ENCODE measurements at regions not wholly inside any gene's neighbourhood (a gene's known extent, or its start where the extent isn't known, plus 50 kb on each side); places are given as distances from the start of the nearest gene placed in this dataset.

DNA sequence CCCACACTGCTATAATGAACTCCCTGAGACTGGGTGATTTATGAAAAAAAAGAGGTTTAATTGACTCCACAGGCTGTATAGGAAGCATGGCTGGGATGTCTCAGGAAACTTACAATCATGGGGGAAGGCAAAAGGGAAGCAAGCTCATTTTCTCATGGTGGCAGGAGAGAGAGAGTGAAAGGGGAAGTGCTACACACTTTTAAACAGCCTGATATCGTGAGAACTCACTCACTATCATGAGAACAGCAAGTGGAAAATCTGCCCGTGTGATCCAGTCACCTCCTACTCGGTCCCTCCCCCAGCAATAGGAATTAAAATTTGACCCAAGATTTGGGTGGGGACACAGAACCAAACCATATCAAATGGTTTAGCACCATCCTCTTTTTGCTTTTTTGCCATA, 116.6 kb upstream of the CEP162 start:
- no peak for ATAC-seq
- Histone ChIP-seq H3K4me3 (no peak overlapping the region), H3K27ac (no peak overlapping the region), H3K9me3 (no peaks in the 10 kb centered on the region), H3K4me1 (no peaks in the 10 kb centered on the region), H3K27me3 (no peaks in the 10 kb centered on the region), H3K36me3 (replicated peaks in 1 of 2; ENCODE audit: insufficient read depth in 1 of 2, low read depth in 2 of 2) (no peaks in the 10 kb centered on the region)
- WGBS, 2 donors: 56 to 57% methylated on average over 3 of the region's 3 CpGs
- no peak for DNase-seq
- intact Hi-C loops (cut with DNase I): no loop called here
- TF ChIP-seq, protein P1, sequence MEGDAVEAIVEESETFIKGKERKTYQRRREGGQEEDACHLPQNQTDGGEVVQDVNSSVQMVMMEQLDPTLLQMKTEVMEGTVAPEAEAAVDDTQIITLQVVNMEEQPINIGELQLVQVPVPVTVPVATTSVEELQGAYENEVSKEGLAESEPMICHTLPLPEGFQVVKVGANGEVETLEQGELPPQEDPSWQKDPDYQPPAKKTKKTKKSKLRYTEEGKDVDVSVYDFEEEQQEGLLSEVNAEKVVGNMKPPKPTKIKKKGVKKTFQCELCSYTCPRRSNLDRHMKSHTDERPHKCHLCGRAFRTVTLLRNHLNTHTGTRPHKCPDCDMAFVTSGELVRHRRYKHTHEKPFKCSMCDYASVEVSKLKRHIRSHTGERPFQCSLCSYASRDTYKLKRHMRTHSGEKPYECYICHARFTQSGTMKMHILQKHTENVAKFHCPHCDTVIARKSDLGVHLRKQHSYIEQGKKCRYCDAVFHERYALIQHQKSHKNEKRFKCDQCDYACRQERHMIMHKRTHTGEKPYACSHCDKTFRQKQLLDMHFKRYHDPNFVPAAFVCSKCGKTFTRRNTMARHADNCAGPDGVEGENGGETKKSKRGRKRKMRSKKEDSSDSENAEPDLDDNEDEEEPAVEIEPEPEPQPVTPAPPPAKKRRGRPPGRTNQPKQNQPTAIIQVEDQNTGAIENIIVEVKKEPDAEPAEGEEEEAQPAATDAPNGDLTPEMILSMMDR (IDR thresholded peaks at IDR 0.05): no peak
- no peak for TF ChIP-seq POLR2A (IDR thresholded peaks at IDR 0.05)

DNA sequence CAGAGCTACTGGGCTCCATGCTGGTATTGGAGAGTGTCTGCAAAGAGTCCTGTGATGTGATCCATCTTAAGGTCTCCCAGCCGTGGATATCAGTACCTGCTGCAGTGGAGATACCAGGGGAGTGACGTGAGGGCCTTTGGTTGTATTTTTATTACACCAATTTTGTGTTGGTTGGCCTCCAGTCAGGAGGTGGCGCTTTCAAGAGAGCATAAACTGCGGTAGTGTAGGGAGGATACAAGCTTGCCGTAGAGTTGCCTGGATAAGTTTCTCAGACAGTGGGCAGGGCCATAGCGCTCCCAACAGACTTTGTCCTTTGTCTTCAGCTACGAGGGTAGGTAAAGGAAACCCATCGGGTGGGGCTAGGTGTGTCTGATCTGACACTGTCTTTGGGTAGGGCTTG, 113.0 kb upstream of the CEP162 start:
- no peaks in the 10 kb centered on the region for H3K4me1 ChIP-seq
- ATAC-seq (no peak), DNase-seq (no peak)
- TF ChIP-seq, protein P1 (IDR thresholded peaks at IDR 0.05): no peak
- TF ChIP-seq POLR2A (IDR thresholded peaks at IDR 0.05): no peak
- no peaks in the 10 kb centered on the region for H3K27me3 ChIP-seq
- H3K4me3 ChIP-seq: no peak overlapping the region
- no peak overlapping the region for H3K27ac ChIP-seq
- intact Hi-C loops (cut with DNase I): no loop called here
- H3K36me3 ChIP-seq (replicated peaks in 1 of 2; ENCODE audit: insufficient read depth in 1 of 2, low read depth in 2 of 2): no peaks in the 10 kb centered on the region
- no peaks in the 10 kb centered on the region for H3K9me3 ChIP-seq
- 66 to 74% methylated on average over 8 of the region's 8 CpGs for WGBS, 2 donors

DNA sequence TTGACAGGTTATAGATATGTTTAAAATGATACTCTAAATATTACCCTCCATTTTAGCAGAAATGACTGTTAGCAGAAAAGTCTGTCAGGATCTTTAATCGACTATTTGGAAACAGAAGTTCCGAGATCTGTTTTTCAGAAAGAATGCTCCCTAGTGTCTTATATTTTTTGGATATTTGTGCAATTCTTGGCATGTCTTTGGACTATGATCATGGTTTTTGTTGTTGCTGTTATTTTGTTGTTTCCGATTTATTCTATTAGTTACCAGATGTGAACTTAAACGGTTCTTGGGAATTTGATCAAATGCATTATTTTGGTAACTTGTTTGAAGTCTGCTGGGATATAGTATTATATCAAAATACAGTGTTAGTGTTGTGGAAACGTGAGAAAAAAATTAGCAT, 106.4 kb upstream of the CEP162 start:
- Histone ChIP-seq H3K4me1 (no peaks in the 10 kb centered on the region), H3K27me3 (no peaks in the 10 kb centered on the region), H3K36me3 (replicated peaks in 1 of 2; ENCODE audit: insufficient read depth in 1 of 2, low read depth in 2 of 2) (no peaks in the 10 kb centered on the region), H3K4me3 (no peak overlapping the region), H3K9me3 (no peaks in the 10 kb centered on the region), H3K27ac (no peak overlapping the region)
- intact Hi-C loops (cut with DNase I): no loop called here
- WGBS, 2 donors: 40 to 50% methylated on average over 5 of the region's 5 CpGs
- DNase-seq: no peak
- TF ChIP-seq, protein P1 (IDR thresholded peaks at IDR 0.05): no peak
- no peak for TF ChIP-seq POLR2A (IDR thresholded peaks at IDR 0.05)
- ATAC-seq: no peak

DNA sequence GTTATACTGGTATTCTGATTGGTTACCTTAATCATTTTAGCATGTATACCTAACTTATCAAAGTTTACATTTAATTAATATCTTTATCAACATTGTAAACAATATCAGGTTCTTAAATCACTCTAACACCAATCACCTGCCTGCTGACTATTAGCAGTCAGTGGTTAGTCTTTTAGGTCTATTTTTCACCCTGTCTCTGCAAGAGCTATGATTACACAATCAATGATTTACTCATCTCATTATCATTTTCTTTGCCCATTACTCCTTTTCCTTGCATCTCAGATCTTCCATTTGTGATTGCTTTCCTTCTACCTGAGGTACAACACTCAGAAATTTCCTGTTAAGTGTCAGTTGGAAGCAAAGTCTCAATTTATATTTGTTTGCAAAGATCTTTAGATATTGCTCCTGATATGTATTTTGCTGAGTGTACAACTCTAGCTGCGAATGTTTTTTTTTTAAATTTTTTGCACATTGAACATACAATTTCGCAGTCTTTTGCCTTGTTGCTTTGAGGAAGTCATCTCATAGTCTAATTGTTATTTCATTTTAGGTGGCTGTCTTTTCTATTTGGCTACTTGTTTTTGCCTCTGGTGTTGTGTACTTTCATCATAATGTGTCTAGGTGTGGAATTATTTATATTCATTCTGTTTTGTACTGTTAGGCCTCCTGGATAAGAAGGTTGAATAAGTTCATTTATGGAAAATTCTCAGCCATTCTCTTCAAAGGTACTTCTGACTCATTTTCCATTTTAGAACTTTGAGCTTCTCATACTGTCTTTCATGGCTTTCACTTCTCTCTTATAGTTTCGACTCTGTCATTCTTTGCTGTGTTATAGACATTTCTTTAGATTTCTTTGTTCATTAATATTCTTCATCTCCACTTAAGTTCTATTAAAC, 104.9 kb upstream of the CEP162 start:
- Histone ChIP-seq H3K9me3 (no peaks in the 10 kb centered on the region), H3K4me3 (no peak overlapping the region), H3K27ac (no peak overlapping the region), H3K4me1 (no peaks in the 10 kb centered on the region), H3K27me3 (no peaks in the 10 kb centered on the region), H3K36me3 (replicated peaks in 1 of 2; ENCODE audit: insufficient read depth in 1 of 2, low read depth in 2 of 2) (no peaks in the 10 kb centered on the region)
- intact Hi-C loops (cut with DNase I): no loop called here
- DNase-seq: no peak
- TF ChIP-seq POLR2A (IDR thresholded peaks at IDR 0.05): no peak
- TF ChIP-seq, protein P1 (IDR thresholded peaks at IDR 0.05): no peak
- ATAC-seq: no peak
- WGBS, 2 donors: 58 to 59% methylated on average over 3 of the region's 3 CpGs

DNA sequence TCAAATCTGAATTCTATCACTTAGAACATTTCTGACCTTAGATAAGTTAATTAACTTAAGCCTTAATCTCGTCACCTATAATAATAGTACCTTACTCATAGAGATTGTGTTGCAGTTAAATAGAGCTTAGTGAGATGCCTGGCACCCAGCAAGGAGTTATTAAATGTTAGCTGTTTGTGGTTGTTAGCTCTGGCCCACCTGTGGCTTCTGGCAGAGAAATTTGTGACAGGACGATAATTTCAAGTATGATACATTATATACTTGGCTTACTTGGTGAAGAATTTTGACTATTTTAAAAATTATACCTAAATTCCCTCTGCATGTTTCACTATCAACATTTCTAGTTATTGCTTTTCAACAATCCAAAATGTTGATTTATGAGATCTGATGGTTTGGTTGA, 102.9 kb upstream of the CEP162 start:
- no peak for ATAC-seq
- 40 to 52% methylated on average over 2 of the region's 2 CpGs for WGBS, 2 donors
- no peak overlapping the region for H3K4me3 ChIP-seq
- H3K9me3 ChIP-seq: no peaks in the 10 kb centered on the region
- H3K27me3 ChIP-seq: no peaks in the 10 kb centered on the region
- no peaks in the 10 kb centered on the region for H3K36me3 ChIP-seq (replicated peaks in 1 of 2; ENCODE audit: insufficient read depth in 1 of 2, low read depth in 2 of 2)
- TF ChIP-seq, protein P1 (IDR thresholded peaks at IDR 0.05): no peak
- TF ChIP-seq POLR2A (IDR thresholded peaks at IDR 0.05): no peak
- intact Hi-C loops (cut with DNase I): no loop called here
- no peak for DNase-seq
- H3K4me1 ChIP-seq: no peaks in the 10 kb centered on the region
- no peak overlapping the region for H3K27ac ChIP-seq

Data from body of pancreas (tissue), 4 donors.